GM12878 (cell line): ENCODE measurements at regions not wholly inside any gene's neighbourhood (a gene's known extent, or its start where the extent isn't known, plus 50 kb on each side); places are given as distances from the start of the nearest gene placed in this dataset.

Source experiments
- ATF7 ChIP-seq: fragments of 450-650 bp; IDR thresholded peaks from 2 replicates; pipeline ENCODE4 v1.6.1; 2016; ENCODE audit warnings: low read depth, mild to moderate bottlenecking
- BACH1 ChIP-seq: fragments of 450-650 bp; IDR thresholded peaks from 2 replicates; pipeline ENCODE4 v1.6.1; 2017; ENCODE audit warnings: mild to moderate bottlenecking, borderline replicate concordance
- BCL11A ChIP-seq: IDR thresholded peaks from 2 replicates; pipeline ENCODE4 v1.6.1; 2011; ENCODE audit warnings: low read depth, low read length
- BMI1 ChIP-seq: fragments of 450-650 bp; IDR thresholded peaks from 2 replicates; pipeline ENCODE4 v1.6.1; 2016; ENCODE audit warnings: mild to moderate bottlenecking, moderate library complexity, borderline replicate concordance
- CREB1 ChIP-seq: IDR thresholded peaks from 2 replicates; pipeline ENCODE4 v1.6.1; 2012; ENCODE audit warnings: low read depth, mild to moderate bottlenecking, inconsistent platforms
- CREM ChIP-seq: IDR thresholded peaks from 2 replicates; pipeline ENCODE4 v1.6.1; 2014; ENCODE audit warnings: antibody characterized with exemption, low read depth
- EED ChIP-seq: sonication (generic); IDR thresholded peaks from 2 replicates; pipeline ENCODE4 v1.6.1; 2016; ENCODE audit warnings: antibody characterized with exemption, low read depth
- GABPA ChIP-seq: IDR thresholded peaks from 2 replicates; pipeline ENCODE4 v1.6.1; 2014; ENCODE audit warnings: antibody characterized with exemption, low read depth, mild to moderate bottlenecking, inconsistent platforms
- HCFC1 ChIP-seq: fragments of 150-350 bp; IDR thresholded peaks from 2 replicates; pipeline ENCODE4 v1.6.1; 2014; ENCODE audit warnings: low read length
- IKZF2 ChIP-seq, 2 experiments: fragments of 450-650 bp; IDR thresholded peaks; 2 replicates each; pipeline ENCODE4 v1.6.1; 2017; ENCODE audit warnings: mild to moderate bottlenecking in 2 of 2, moderate library complexity in 2 of 2
- IRF4 ChIP-seq: IDR thresholded peaks from 2 replicates; pipeline ENCODE4 v1.6.1; 2011; ENCODE audit warnings: low read depth, low read length
- JUNB ChIP-seq: IDR thresholded peaks from 2 replicates; pipeline ENCODE4 v1.6.1; 2016; ENCODE audit warnings: antibody characterized with exemption, mild to moderate bottlenecking
- JUND ChIP-seq: IDR thresholded peaks from 2 replicates; pipeline ENCODE4 v1.6.1; 2012; ENCODE audit warnings: low read depth, mild to moderate bottlenecking, low read length, improper control_type of control experiment, moderate library complexity
- KLF5 ChIP-seq: fragments of 450-650 bp; IDR thresholded peaks from 2 replicates; pipeline ENCODE4 v1.6.1; 2014; ENCODE audit warnings: mild to moderate bottlenecking; ENCODE audit not compliant: partially characterized antibody
- MEF2B ChIP-seq: fragments of 450-650 bp; IDR thresholded peaks from 2 replicates; pipeline ENCODE4 v1.6.1; 2018; ENCODE audit warnings: mild to moderate bottlenecking, moderate library complexity; ENCODE audit not compliant: partially characterized antibody, poor library complexity, severe bottlenecking
- MYB ChIP-seq: fragments of 150-350 bp; IDR thresholded peaks from 2 replicates; pipeline ENCODE4 v1.6.1; 2014; ENCODE audit warnings: mild to moderate bottlenecking, low read depth, low read length, borderline replicate concordance
- NFIC ChIP-seq: IDR thresholded peaks from 2 replicates; pipeline ENCODE4 v1.6.1; 2012; ENCODE audit warnings: low read depth, mild to moderate bottlenecking, inconsistent platforms, low read length, moderate library complexity
- RAD51 ChIP-seq: fragments of 450-650 bp; IDR thresholded peaks from 2 replicates; pipeline ENCODE4 v1.6.1; 2016; ENCODE audit warnings: moderate library complexity, mild to moderate bottlenecking, inconsistent platforms
- SMAD1 ChIP-seq: fragments of 450-650 bp; IDR thresholded peaks from 2 replicates; pipeline ENCODE4 v1.6.1; 2018; ENCODE audit warnings: mild to moderate bottlenecking, low read depth; ENCODE audit not compliant: partially characterized antibody
- SMARCA5 ChIP-seq: fragments of 450-650 bp; IDR thresholded peaks from 2 replicates; pipeline ENCODE4 v1.6.1; 2017; ENCODE audit warnings: mild to moderate bottlenecking
- SREBF1 ChIP-seq: IDR thresholded peaks from 2 replicates; pipeline ENCODE4 v1.6.1; 2012; ENCODE audit warnings: mild to moderate bottlenecking, low read length
- TBL1XR1 ChIP-seq: IDR thresholded peaks from 2 replicates; pipeline ENCODE4 v1.6.1; 2012; ENCODE audit warnings: low read depth, low read length, improper control_type of control experiment
- ZNF217 ChIP-seq: fragments of 450-650 bp; IDR thresholded peaks from 2 replicates; pipeline ENCODE4 v1.6.1; 2017; ENCODE audit warnings: antibody characterized with exemption, mild to moderate bottlenecking
- TF ChIP-seq, protein P1 (sequence below): IDR thresholded peaks from 2 replicates; pipeline ENCODE4 v1.6.1; 2012; ENCODE audit warnings: low read length, inconsistent platforms
- TF ChIP-seq, protein P2 (sequence below): fragments of 450-650 bp; IDR thresholded peaks from 2 replicates; pipeline ENCODE4 v1.6.1; 2017; ENCODE audit warnings: low read depth, mild to moderate bottlenecking, moderate library complexity
- TF ChIP-seq, protein P3 (sequence below): IDR thresholded peaks from 2 replicates; pipeline ENCODE4 v1.6.1; 2011; ENCODE audit warnings: low read depth, low read length, improper control_type of control experiment, borderline replicate concordance

DNA sequence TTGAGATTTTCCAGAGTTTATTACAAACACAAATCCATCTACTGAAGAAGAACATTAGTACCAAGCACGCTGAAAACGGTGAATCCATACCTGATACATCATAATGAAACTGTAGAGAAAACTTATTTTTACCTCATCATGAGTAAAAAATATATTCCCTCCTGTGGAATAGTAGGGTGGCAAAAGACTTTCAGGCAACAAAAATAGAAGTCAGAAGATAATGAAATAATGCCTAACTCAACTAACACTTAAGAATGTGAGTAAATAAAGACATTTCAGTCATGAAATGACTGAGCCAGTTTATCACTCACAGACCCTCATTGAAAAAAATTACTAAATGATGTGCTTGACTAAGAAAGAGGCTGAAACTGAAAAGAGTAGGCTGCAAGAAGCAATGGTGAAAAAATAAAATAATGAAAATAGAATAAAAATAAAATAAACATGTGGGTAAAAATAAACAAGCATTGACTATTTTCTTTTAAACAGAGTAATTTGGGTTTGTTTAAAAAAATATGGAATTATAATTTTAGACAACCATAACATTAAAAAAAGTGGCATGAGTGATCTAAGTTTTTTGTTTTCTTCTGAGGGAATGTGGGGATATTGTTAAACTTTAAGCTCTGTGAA lies 148.6 kb downstream of the ASCL1 start (continued):
- TF ChIP-seq, protein P1, sequence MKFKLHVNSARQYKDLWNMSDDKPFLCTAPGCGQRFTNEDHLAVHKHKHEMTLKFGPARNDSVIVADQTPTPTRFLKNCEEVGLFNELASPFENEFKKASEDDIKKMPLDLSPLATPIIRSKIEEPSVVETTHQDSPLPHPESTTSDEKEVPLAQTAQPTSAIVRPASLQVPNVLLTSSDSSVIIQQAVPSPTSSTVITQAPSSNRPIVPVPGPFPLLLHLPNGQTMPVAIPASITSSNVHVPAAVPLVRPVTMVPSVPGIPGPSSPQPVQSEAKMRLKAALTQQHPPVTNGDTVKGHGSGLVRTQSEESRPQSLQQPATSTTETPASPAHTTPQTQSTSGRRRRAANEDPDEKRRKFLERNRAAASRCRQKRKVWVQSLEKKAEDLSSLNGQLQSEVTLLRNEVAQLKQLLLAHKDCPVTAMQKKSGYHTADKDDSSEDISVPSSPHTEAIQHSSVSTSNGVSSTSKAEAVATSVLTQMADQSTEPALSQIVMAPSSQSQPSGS, result peak; percentile 99
- peak; percentile 82 for TF ChIP-seq JUND
- TF ChIP-seq IKZF2 (IDR thresholded peaks at IDR 0.05), result peak; percentile 99
- TF ChIP-seq JUNB, result peak; percentile 99
- peak; percentile 90; the same call in 1 of the 2 replicates for TF ChIP-seq BMI1
- peak; percentile 72 for TF ChIP-seq SMAD1
- peak; percentile 88 for TF ChIP-seq IRF4
- TF ChIP-seq MEF2B, result peak; percentile 98
- peak; percentile 97 for TF ChIP-seq ZNF217
- TF ChIP-seq NFIC, result peak; percentile 100
- peak; percentile 92 for TF ChIP-seq CREM
- TF ChIP-seq SREBF1, result no peak
- TF ChIP-seq, protein P2, sequence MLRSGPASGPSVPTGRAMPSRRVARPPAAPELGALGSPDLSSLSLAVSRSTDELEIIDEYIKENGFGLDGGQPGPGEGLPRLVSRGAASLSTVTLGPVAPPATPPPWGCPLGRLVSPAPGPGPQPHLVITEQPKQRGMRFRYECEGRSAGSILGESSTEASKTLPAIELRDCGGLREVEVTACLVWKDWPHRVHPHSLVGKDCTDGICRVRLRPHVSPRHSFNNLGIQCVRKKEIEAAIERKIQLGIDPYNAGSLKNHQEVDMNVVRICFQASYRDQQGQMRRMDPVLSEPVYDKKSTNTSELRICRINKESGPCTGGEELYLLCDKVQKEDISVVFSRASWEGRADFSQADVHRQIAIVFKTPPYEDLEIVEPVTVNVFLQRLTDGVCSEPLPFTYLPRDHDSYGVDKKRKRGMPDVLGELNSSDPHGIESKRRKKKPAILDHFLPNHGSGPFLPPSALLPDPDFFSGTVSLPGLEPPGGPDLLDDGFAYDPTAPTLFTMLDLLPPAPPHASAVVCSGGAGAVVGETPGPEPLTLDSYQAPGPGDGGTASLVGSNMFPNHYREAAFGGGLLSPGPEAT, result peak; percentile 98
- TF ChIP-seq TBL1XR1, result peak; percentile 93
- TF ChIP-seq, protein P3, sequence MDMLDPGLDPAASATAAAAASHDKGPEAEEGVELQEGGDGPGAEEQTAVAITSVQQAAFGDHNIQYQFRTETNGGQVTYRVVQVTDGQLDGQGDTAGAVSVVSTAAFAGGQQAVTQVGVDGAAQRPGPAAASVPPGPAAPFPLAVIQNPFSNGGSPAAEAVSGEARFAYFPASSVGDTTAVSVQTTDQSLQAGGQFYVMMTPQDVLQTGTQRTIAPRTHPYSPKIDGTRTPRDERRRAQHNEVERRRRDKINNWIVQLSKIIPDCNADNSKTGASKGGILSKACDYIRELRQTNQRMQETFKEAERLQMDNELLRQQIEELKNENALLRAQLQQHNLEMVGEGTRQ, result no peak
- TF ChIP-seq EED, result peak; percentile 67; the same call in 1 of the 2 replicates
- TF ChIP-seq RAD51, result peak; percentile 44; the same call in 1 of the 2 replicates
- TF ChIP-seq KLF5, result no peak
- peak; percentile 88; the same call in 1 of the 2 replicates for TF ChIP-seq BCL11A
- TF ChIP-seq HCFC1, result no peak
- TF ChIP-seq CREB1, result peak; percentile 53; the same call in 1 of the 2 replicates
- peak; percentile 17; the same call in 1 of the 2 replicates for TF ChIP-seq SMARCA5
- TF ChIP-seq MYB, result no peak
- peak; percentile 88; the same call in 1 of the 2 replicates for TF ChIP-seq BACH1
- peak; percentile 73; the same call in 1 of the 2 replicates for TF ChIP-seq GABPA
- TF ChIP-seq ATF7, result peak; percentile 98
